NCI-H69 (cell line): ENCODE measurements at regions not wholly inside any gene's neighbourhood (a gene's known extent, or its start where the extent isn't known, plus 50 kb on each side); places are given as distances from the start of the nearest gene placed in this dataset.
"Not testable (repeated sequence)": the region's sequence is repeated elsewhere in the genome, so short reads cannot be mapped to it uniquely, and the experiment has no call there.

Experiments used
- DNase-seq: peaks from one replicate; lab custom pipeline; 2025; lab: John Stamatoyannopoulos, UW

DNA sequence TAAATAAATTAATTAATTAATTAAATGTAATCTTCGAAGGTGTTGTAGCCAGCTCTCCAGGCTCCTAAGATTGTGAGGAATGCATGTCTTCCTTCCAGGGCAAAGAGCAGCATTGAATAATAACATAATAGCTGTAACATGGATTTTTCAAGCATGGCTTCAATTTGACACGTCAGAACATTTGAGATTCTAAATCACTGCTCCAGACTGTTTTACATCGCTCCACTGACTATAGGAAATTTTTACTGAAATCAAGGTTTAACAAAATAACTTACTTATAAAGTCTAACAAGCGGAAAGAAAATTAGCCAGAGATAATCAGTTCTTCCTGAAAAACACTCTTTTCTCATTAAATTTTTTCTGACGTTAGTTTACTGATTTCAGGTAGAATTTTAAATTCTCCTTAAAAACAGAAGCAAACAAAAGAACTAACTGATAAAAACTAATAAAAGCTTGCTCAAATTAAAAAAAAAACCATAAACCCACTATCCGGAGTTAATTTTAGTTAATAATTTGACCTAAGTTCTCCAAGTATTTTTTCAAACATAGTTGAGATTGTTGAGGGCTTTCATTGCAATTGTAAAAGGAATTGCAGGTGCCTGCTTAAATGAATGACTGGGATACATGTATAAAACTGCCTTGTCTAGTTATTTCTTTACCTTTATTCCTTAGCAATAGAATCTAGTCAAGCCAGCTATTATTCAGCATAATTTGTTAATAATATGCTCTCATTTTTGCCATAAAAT is 51.2 kb upstream of the SGCE start:
- DNase-seq, result no peak

DNA sequence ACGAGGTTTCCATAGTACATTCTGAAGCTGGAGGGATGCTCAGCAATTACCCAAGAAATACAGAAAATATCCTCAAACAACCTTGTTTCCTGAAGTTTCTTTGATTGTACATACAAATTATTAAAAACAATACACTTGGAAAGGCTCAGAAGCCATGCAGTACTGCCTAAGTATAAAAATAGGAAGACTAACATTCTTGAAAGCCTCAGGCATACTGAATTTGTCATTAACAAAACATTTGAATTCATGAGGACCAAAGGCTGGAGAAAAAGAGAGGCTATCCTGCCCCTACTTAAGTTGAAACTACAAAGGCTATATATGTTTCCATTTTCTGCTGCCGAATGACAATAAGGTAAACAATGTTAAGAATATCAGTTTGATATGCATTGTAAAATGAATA is 54.3 kb upstream of the SGCE start:
- DNase-seq, result no peak

DNA sequence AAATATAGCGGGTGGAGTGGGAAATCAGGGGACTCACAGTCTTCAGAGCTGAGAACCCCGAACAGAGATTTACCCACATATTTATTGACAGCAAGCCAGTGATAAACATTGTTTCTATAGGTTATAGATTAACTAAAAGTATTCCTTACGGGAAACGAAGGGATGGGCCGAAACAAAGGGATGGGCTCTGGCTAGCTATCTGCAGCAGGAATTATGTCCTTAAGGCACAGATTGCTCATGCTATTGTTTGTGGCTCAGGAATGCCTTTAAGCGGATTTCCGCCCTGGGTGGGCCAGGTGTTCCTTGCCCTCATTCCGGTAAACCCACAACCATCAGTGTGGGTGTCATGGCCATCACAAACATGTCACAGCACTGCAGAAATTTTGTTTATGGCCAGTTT is 66.4 kb upstream of the SGCE start:
- DNase-seq, result not testable (repeated sequence)

DNA sequence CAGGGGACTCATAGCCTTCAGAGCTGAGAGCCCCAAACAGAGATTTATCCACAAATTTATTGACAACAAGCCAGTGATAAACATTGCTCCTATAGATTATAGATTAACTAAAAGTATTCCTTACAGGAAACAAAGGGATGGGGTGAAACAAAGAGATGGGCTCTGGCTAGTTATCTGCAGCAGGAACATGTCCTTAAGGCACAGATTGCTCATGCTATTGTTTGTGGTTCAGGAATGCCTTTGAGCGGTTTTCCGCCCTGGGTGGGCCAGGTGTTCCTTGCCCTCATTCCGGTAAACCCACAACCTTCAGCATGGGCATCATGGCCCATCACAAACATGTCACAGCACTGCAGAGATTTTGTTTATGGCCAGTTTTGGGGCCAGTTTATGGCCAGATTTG is 73.0 kb upstream of the SGCE start:
- not testable (repeated sequence) for DNase-seq

DNA sequence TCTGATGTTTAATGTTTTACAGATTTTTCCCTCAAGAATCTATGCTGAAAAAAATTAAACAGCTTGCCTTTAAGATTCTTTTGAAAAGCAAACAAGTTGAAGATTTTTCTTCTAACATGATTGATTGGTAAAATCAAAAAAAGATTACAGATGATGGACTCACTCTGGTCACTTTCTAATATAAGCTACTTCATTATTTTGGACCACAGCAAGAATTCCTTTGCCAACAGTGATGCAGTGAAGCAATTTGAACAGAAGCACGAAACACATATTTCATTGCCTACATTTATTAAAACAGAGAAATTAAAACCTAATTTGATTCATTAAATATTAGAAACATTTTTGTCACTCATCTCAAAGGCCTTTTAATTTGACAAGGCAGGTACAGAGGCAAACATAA is 82.1 kb upstream of the SGCE start:
- no peak for DNase-seq

DNA sequence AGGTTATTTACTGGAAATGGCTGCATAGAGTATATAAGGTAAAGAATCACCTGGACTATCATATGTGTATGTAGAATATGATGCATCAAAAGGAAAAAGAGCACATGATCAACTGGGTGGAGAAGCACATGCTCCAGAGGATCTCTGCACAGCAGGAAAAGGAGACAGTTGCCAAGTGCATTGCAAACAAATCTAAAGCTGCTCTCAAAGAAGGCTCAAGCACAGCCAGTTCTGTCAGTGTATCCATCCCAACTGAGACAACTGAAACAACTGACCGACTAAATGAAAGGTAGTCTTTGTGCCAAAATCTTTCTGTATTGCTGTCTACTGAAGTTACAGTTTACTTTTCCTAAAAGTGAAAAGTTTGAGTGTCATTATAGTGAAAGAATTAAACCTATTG is 83.2 kb upstream of the SGCE start:
- DNase-seq, result peak; percentile 56

DNA sequence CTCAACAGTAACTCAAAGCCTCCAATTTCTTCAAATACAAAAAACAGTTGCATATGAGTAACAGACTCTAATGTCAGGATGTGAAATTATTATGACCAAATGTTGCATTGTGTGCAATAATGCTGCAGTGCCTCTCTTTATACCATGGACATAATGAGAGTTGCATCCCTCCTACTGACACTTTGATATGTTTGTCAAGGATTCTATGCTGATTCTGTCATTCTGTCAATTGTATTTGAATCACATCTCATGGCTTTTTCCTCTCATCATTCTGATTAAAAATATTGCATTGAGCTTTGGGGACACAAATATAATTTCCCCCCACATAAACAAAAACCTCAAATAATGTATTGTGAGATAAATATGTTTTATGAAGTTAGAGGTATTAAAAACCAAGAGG is 84.6 kb upstream of the SGCE start:
- no peak for DNase-seq

DNA sequence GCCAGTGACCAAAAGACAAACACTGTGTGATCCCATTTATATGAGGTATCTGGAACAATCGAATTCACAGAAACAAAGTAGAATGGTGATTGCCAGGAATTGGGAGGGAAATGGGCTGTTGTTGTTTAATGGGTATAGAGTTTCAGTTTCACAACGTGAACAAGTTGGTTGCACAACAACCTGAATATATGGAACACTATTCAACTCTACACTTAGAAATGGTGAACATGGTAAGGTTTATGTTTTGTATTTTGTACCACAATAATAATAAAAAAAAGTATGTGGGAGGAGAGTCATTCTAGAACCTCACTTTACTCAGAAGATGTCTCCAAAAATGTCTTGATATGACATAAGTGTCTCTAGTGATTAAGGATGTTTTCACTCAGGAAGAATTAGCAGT is 85.2 kb upstream of the SGCE start:
- DNase-seq, result no peak

DNA sequence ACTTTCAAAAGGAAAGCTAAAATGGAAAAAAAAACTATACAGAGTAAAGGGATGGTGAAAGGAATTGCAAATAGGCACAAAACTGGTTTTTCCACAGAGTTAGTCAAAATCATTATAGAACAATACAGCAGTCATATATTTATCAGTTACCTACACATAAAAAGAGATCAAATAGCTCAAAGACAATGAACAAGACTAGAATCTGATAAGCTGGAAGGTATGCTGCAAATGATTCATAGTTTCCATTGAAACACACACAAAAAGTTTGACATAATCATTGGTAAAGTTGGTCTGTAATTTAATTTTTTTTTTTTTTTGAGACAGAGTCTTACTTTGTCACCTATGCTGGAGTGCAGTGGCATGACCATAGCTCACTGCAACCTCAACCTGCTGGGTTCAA is 92.4 kb upstream of the SGCE start:
- DNase-seq, result no peak

DNA sequence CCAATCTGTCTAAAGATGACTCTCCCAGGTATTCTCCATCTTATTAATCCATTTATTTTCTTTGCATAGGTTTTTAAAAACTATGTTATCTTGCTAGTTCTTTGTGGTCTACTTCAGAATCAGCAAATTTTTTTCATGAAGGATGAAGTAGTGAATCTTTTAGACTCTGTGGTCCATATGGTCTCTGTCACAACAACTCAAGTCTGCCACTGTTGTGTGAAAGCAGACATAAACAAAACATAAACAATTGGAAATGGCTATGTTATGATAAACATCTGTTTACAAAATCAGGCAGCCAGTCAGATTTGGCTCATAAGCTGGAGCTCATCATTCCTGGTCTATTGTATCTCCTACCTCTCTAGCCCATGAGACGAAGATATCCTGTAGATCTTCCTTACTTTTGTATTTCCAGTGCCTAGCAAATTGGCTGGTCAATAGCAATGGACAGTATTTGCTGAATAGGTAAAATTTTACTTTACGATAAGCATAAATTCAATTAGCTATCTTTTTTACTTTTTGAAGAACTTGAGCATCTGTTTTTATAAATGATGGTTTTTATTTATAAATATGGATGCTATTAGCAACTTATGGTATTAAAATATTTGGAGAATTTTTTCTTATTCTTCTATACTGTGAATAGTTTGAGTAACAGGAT is 104.6 kb upstream of the SGCE start:
- DNase-seq, result no peak

DNA sequence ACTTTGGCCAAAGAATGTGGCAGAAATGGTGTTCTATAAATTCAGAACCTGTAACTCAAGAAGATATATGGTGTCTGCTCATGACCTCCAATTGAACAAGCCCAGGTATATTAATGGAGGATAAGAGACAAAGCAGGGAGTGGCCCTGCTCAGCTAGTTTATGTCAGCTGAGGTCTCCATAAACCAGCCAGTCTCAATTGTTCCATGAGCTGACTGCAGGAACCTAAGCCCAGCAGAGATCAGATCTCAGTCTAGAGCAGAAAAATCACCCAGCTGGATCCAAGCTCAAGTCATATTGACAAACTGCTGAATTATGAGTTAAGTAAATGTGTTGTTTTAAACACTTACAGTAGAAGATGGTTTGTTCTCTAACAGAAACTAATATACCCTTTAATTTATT is 105.5 kb upstream of the SGCE start:
- peak; percentile 25 for DNase-seq

DNA sequence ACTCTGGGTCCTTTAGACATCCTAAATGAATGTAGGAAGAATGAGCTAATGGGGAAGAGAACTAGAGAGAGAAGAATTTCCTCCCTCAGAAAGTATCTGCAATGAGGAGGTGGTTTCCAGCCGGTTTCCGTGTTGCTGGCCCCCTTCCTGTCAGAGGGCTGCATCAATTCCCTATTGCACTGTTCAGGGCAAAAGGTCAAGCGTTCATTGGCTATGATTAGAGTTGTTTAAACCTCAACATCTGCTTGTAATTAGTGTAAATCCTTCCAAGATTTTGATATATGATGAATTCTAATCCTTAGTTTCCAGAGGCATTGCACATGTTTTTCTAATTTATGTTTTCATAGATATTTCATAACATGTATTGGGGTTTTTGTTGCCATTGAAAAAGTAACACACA is 107.3 kb upstream of the SGCE start:
- DNase-seq, result peak; percentile 13

DNA sequence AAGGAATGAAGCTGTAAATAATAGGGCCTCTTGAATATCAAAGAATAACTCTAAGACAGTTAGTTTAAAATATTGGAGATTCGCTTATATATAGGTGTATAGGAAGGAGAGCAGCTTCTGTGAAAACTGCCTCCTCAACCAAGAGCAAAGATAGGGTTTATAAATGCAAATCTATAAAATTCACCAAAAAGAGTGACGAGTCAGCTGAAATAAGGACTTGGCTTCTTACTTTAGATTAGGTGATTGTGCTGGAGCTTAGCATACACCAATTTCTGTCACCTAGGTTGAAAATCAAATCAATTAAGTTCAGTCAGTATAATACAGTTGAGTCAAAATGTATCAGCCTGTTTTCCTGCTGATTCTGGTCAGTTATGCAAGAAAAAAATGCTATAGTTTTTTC is 113.8 kb upstream of the SGCE start:
- no peak for DNase-seq

DNA sequence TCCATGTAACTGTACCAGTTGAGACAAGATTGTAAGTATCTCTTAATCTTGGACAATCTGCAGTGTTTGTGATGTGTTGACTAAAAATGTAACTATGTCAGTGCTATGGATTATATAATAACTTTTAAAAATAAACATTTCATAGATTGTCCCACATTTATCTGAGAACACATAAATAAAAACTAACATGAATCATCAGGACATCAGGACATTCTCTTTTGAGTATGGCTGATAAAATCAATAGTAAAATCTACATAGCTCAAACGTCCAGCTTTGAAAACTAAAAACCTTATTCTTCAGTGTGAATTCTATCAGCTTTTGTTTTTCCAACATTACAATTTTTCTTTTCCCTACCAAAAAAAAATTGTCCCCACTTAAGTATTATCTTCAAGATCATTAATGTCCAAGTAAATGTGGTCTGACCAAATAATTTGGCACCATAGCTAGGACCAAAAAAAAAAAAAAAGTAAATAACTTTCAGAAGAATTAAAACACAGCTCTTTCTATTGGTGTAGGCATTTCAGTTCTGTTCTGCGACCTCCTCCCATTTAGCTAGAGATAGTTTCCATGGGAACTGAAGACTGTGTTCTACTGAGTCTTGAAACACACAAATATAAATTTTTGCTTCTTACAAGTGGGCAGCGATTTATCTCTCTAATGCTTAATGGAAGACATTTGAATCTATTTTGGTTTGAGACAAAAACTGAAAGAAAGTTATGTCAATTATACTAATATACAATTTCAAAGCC is 123.0 kb upstream of the SGCE start:
- no peak for DNase-seq

DNA sequence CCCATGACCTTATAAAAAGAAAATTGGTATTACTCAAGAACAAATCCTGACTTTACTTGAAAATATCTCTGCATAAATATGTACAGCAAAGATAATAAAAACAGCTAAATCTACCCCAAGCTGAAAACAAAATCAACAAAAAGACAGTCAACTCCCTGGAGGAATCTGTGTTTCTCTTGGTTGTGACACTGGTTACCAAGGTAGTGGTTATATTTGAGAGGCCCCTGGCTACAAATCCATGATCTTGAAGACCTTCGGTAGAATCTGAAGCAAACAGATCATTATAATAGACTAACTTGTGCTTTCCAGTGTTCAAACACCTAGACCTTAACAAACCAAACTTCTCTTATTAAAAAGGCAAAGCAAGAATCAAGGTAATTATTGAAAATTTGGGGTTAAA is 123.9 kb upstream of the SGCE start:
- no peak for DNase-seq

DNA sequence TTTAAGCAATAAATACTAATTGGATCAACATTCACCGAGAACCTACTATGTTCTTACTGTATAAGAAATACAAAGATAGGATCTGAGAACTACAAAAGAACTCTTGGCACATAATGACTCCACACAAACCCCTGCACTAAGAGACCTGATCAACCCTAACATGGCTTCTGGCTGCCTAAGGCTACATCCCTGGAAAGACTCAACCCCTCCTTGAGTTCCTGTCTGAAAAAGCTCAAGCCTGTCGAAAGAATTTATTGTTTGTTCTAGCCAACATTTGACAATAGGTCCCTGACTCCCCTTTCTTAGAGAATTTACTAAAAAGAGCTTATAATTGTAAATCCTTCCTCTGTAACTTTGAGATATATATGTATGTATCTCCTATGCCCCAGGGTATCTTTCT is 125.3 kb upstream of the SGCE start:
- no peak for DNase-seq

DNA sequence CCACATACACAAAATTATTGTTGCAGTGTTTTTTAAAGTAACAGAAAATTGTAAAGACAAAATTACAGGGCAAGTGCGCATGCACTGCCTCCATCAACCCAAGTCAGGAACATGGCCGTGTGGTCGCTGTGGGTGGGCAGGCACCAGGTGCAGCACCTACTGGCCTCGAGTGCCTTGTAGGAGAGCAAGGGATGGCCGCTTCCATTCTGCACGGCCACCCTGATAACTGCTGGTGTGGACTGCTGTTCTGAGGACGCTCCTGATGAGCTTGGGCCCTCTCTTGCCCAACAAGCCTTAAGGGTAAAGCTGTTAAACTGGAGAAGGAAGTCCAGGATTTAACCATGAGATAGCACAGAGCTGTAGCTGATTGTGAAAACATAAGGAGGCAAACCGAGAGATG is 124.6 kb upstream of the PPP1R9A start:
- no peak for DNase-seq

DNA sequence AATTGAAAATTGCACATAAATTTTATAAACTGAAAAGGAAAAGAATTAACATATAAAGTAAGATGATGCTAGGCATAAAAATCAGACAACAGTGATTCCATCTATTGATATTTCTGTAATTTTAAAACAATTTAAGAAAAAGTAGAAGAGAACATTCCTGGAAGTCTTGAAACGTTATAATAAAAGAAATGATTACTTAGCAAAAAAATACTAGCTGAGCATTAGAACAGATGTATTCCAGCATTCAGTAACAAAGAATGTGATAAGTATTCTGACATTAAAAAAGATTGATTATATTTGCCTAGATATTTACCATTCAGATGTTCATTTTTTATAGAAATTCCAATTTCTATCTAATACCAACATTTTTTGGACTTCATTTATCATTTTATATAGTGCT is 120.1 kb upstream of the PPP1R9A start:
- no peak for DNase-seq

DNA sequence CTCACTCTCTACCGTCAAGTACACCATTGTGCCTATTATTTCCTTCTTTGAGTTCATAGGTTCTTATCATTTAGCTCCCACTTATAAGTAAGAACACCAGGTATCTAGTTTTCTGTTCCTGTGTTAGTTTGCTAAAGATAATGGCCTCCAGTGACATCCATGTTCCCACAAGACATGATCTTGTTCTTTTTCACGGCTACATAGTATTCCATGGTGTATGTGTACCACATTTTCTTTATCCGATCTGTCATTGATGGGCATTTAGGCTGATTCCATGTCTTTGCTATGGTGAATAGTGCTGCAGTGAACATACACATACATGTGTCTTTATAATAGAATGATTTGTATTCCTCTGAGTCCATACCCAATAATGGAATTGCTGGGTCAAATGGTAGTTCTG is 119.0 kb upstream of the PPP1R9A start:
- DNase-seq, result not testable (repeated sequence)

DNA sequence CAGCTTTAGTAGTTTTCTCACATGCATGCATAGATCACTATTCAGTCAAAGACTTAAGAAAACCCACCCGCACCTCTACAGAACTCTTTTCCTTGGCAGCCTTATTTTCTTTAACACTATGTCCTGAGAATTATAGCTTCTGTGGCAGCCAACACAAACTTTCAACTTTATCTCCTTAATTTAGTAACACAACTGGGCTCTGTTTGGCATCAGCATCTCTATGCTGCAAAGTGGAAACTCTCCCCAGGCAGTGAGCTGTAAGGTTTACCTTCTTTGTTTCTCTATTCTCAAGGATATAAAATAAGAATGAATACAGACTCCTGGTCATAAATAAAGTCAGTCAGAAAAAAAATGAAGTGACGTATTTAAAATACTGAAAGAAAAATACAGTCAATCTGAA is 115.2 kb upstream of the PPP1R9A start:
- no peak for DNase-seq

DNA sequence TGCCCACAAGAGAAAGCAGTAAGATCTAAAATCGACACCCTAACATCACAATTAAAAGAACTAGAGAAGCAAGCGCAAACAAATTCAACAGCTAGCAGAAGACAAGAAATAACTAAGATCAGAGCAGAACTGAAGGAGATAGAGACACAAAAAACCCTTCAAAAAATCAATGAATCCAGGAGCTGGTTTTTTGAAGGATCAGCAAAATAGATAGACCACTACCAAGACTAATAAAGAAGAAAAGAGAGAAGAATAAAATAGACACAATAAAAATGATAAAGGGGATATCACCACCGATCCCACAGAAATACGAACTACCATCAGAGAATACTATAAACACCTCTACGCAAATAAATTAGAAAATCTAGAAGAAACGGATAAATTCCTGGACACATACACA is 110.0 kb upstream of the PPP1R9A start:
- DNase-seq, result not testable (repeated sequence)

DNA sequence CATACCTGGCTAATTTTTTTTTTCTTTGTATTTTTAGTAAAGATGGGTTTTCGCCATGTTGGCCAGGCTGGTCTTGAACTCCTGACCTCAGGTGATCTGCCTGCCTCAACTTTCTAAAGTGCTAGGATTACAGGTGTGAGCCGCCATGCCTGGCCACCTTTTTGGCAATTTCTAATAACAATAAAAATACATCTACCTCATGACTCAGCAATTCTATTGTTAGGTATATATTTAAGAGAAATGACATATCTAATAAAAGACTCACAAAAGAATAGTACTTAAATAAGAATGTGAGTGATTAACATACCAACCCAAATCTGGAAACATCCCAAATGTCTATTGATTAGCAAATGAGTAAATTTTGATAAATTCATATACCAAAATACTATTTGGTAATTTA is 103.6 kb upstream of the PPP1R9A start:
- DNase-seq, result no peak

DNA sequence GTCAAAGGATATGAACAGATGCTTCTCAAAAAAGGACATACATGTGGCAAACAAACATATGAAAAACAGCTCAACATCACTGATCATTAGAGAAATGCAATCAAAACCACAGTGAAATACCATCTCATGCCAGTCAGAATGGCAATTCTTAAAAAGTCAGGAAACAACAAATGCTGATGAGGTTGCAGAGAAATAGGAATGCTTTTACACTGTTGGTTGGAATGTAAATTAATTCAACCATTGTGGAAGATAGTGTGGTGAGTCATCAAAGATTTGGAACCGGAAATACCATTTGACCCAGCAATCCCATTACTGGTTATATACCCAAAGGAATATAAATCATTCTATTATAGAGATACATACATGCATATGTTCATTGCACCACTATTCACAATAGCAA is 98.7 kb upstream of the PPP1R9A start:
- not testable (repeated sequence) for DNase-seq
